Tibial nerve (tissue), 3 donors: ENCODE measurements at regions not wholly inside any gene's neighbourhood (a gene's known extent, or its start where the extent isn't known, plus 50 kb on each side); places are given as distances from the start of the nearest gene placed in this dataset.
"Not testable (repeated sequence)": the region's sequence is repeated elsewhere in the genome, so short reads cannot be mapped to it uniquely, and the experiment has no call there.

Experiments
- CTCF ChIP-seq, 5 experiments: fragments of 200-600 bp in 3 of 5; fragments of 450-650 bp in 2 of 5; sonication (generic) in 3 of 5; IDR thresholded peaks; one replicate each; pipeline ENCODE4 v1.5.1; 2016 to 2019; ENCODE audit warnings: antibody characterized with exemption in 5 of 5, mild to moderate bottlenecking in 3 of 5, moderate library complexity in 2 of 5
- POLR2A ChIP-seq, 2 donors: fragments of 450-650 bp; IDR thresholded peaks; one replicate each; pipeline ENCODE4 v1.6.1; 2017; ENCODE audit warnings: antibody characterized with exemption in 2 of 2, mild to moderate bottlenecking in 2 of 2, moderate library complexity in 2 of 2

- TF ChIP-seq POLR2A, CTCF (IDR thresholded peaks at IDR 0.05): not testable (repeated sequence)
Measured at GRCh38 chr19:41521138-41521930, 54.6 kb upstream of the CEACAM21 start.
